HCT116 (cell line): ENCODE measurements at regions not wholly inside any gene's neighbourhood (a gene's known extent, or its start where the extent isn't known, plus 50 kb on each side); places are given as distances from the start of the nearest gene placed in this dataset.

Experiments
- ATAC-seq: fragments of 200-7000 bp; cut with Tn5 transposase; 2 replicates; pipeline ENCODE4 v1.9.1; 2020; ENCODE audit warnings: mild to moderate bottlenecking, moderate library complexity
- BruUV-seq: library from RNA; stranded (reverse); fragments of 400-500 nt; replicated peaks from 2 replicates; lab custom pipeline; 2021; lab: Mats Ljungman, UMichigan
- CTCF ChIA-PET: fragments of 300-600 bp; sonication (Branson Sonifier 250); formaldehyde crosslinking; loops from one replicate; lab custom pipeline; 2021; ENCODE audit warnings: antibody characterized with exemption; lab: Charles Lee
- POLR2A ChIA-PET: fragments of 300-600, 350-600 bp; sonication (Branson Sonifier 250); formaldehyde crosslinking; loops from one replicate; lab custom pipeline; 2021; ENCODE audit warnings: antibody characterized with exemption; lab: Charles Lee
- RAD21 ChIA-PET, 2 experiments: fragments of 300-600 bp; sonication (Branson Sonifier 250); formaldehyde crosslinking; loops; one replicate each; lab custom pipeline; 2023; ENCODE audit warnings: low total read pairs in 2 of 2; ENCODE audit not compliant: uncharacterized antibody in 2 of 2, unreplicated experiment in 2 of 2, low non-redundant PET in 1 of 2; lab: Charles Lee
- DNase-seq: peaks from one replicate; pipeline ENCODE4 v3.0.0-alpha.2; 2010; ENCODE audit warnings: low read depth, low spot score
- H2AFZ ChIP-seq: fragments of 200-600 bp; shearing (Covaris generic), sonication (generic); 2 replicates; pipeline ENCODE4 v1.6.1; 2017; ENCODE audit warnings: low read depth, mixed run types, mixed read lengths, antibody characterized with exemption, low read length; ENCODE audit not compliant: poor library complexity, severe bottlenecking
- H3K27ac ChIP-seq: 2 replicates; pipeline ENCODE4 v1.5.1; 2012; ENCODE audit warnings: low read depth, low read length
- H3K27me3 ChIP-seq: fragments of 200-600 bp; sonication (generic); 2 replicates; pipeline ENCODE4 v1.6.1; 2016; ENCODE audit warnings: mixed run types, low read length, mixed read lengths; ENCODE audit not compliant: insufficient read depth
- H3K36me3 ChIP-seq, 2 experiments: fragments of 200-500 bp in 1 of 2; fragments of 200-600 bp in 1 of 2; sonication (Bioruptor generic) in 1 of 2; sonication (generic) in 1 of 2; 2 replicates each; pipeline versions ENCODE4 v1.5.1 to v1.6.1; 2014 to 2016; ENCODE audit warnings: low read length in 2 of 2, inconsistent platforms in 1 of 2, mixed read lengths in 1 of 2, mixed run types in 1 of 2; ENCODE audit not compliant: insufficient read depth in 2 of 2, control insufficient read depth in 1 of 2
- H3K4me1 ChIP-seq, 2 experiments: fragments of 200-600 bp in 1 of 2; sonication (generic) in 1 of 2; 2 replicates each; pipeline versions ENCODE4 v1.5.1 to v1.6.1; 2012 to 2017; ENCODE audit warnings: low read length in 2 of 2, inconsistent platforms in 1 of 2, mild to moderate bottlenecking in 1 of 2, mixed read lengths in 1 of 2, mixed run types in 1 of 2, moderate library complexity in 1 of 2; ENCODE audit not compliant: insufficient read depth in 2 of 2, control insufficient read depth in 1 of 2
- H3K4me2 ChIP-seq: fragments of 200-600 bp; sonication (generic); 2 replicates; pipeline ENCODE4 v1.6.1; 2017; ENCODE audit warnings: mixed run types, low read length, mixed read lengths
- H3K4me3 ChIP-seq, 2 experiments: fragments of 200-600 bp in 1 of 2; sonication (generic) in 1 of 2; replicated peaks in 1 of 2; 2 replicates each; pipeline ENCODE4 v1.5.1; 2011 to 2016; ENCODE audit warnings: low read length in 2 of 2, control low read depth in 1 of 2, low read depth in 1 of 2, mild to moderate bottlenecking in 1 of 2, mixed read lengths in 1 of 2, mixed run types in 1 of 2
- H3K79me2 ChIP-seq: fragments of 200-600 bp; sonication (generic); 2 replicates; pipeline ENCODE4 v1.6.1; 2017; ENCODE audit warnings: mild to moderate bottlenecking, mixed run types, low read length, moderate library complexity, mixed read lengths; ENCODE audit not compliant: insufficient read depth
- H3K9ac ChIP-seq: fragments of 200-600 bp; sonication (generic); 2 replicates; pipeline ENCODE4 v1.6.1; 2016; ENCODE audit warnings: low read length, mixed read lengths
- H3K9me2 ChIP-seq: fragments of 200-600 bp; sonication (generic), shearing (Covaris generic); 2 replicates; pipeline ENCODE4 v1.6.1; 2017; ENCODE audit warnings: mixed run types, mild to moderate bottlenecking, moderate library complexity; ENCODE audit not compliant: insufficient read depth
- H3K9me3 ChIP-seq, 2 experiments: fragments of 200-500 bp in 1 of 2; fragments of 200-600 bp in 1 of 2; sonication (Bioruptor generic) in 1 of 2; sonication (generic) in 1 of 2; 2 replicates each; pipeline ENCODE4 v1.6.1; 2014 to 2017; ENCODE audit warnings: low read length in 2 of 2, mixed read lengths in 2 of 2, inconsistent platforms in 1 of 2, low read depth in 1 of 2, mild to moderate bottlenecking in 1 of 2, mixed run types in 1 of 2, moderate library complexity in 1 of 2; ENCODE audit not compliant: control insufficient read depth in 1 of 2, insufficient read depth in 1 of 2
- H4K20me1 ChIP-seq: fragments of 200-600 bp; sonication (generic), shearing (Covaris generic); 2 replicates; pipeline ENCODE4 v1.6.1; 2017; ENCODE audit warnings: mixed run types, mild to moderate bottlenecking, moderate library complexity; ENCODE audit not compliant: insufficient read depth
- ELF1 ChIP-seq: IDR thresholded peaks from 2 replicates; pipeline ENCODE4 v1.6.1; 2012; ENCODE audit warnings: low read depth, borderline replicate concordance
- EZH2phosphoT487 ChIP-seq: fragments of 200-600 bp; IDR thresholded peaks from 2 replicates; pipeline ENCODE4 v1.6.1; 2018; ENCODE audit warnings: antibody characterized with exemption, borderline replicate concordance
- FOSL1 ChIP-seq: IDR thresholded peaks from 2 replicates; pipeline ENCODE4 v1.6.1; 2012; ENCODE audit warnings: low read depth
- MAX ChIP-seq: IDR thresholded peaks from 2 replicates; pipeline ENCODE4 v1.6.1; 2012
- REST ChIP-seq: IDR thresholded peaks from 2 replicates; pipeline ENCODE4 v1.6.1; 2012; ENCODE audit warnings: low read depth
- SP1 ChIP-seq: IDR thresholded peaks from 2 replicates; pipeline ENCODE4 v1.6.1; 2012; ENCODE audit warnings: low read depth
- YY1 ChIP-seq: IDR thresholded peaks from 2 replicates; pipeline ENCODE4 v1.6.1; 2011; ENCODE audit warnings: low read length, low read depth, moderate library complexity, mild to moderate bottlenecking; ENCODE audit not compliant: insufficient replicate concordance; ENCODE audit errors: extremely low read depth
- ZBTB33 ChIP-seq: IDR thresholded peaks from 2 replicates; pipeline ENCODE4 v1.6.1; 2011; ENCODE audit warnings: mild to moderate bottlenecking, low read length, moderate library complexity; ENCODE audit not compliant: insufficient replicate concordance; ENCODE audit errors: extremely low read depth
- intact Hi-C: fragments of 100-400 bp; cut with micrococcal nuclease; formaldehyde crosslinking; loops from 2 replicates; pipeline ENCODE4 v1.10.0; 2022
- TF ChIP-seq, protein P1 (sequence below), 3 experiments: fragments of 200-600 bp in 1 of 3; sonication (generic) in 1 of 3; IDR thresholded peaks in 2 of 3; conservative IDR thresholded peaks in 1 of 3; 2 replicates each; pipeline ENCODE4 v1.5.1; 2012 to 2017; ENCODE audit warnings: low read depth in 2 of 3, low read length in 2 of 3, antibody characterized with exemption in 1 of 3, borderline replicate concordance in 1 of 3, control low read depth in 1 of 3, mild to moderate bottlenecking in 1 of 3, mixed read lengths in 1 of 3, mixed run types in 1 of 3, moderate library complexity in 1 of 3; ENCODE audit not compliant: insufficient read depth in 1 of 3

- Histone ChIP-seq H3K9me3 (no peaks in the 10 kb centered on the region), H3K9me2 (no peaks in the 10 kb centered on the region), H3K4me2 (no peak overlapping the region), H4K20me1 (no peaks in the 10 kb centered on the region), H3K9ac (no peak overlapping the region), H3K27ac (no peak overlapping the region), H3K4me3 (no peak overlapping the region), H3K27me3 (no peaks in the 10 kb centered on the region), H2AFZ (no peak overlapping the region), H3K4me1 (no peaks in the 10 kb centered on the region), H3K36me3 (no peaks in the 10 kb centered on the region), H3K79me2 (no peaks in the 10 kb centered on the region)
- POLR2A ChIA-PET = no interaction called here
- no peak for DNase-seq
- TF ChIP-seq ZBTB33 (no peak), SP1 (no peak), ELF1 (no peak)
- no peak for ATAC-seq
- RAD21 ChIA-PET = no interaction called here
- intact Hi-C loops = no loop called here
- no TSS peak for BruUV-seq
- CTCF ChIA-PET = no interaction called here
Observed at GRCh38 chr4:13694256-13694655, 66.7 kb upstream of the BOD1L1 start.

- Histone ChIP-seq H2AFZ (no peak overlapping the region), H3K4me3 (no peak overlapping the region), H3K9me2 (no peaks in the 10 kb centered on the region), H3K4me2 (no peak overlapping the region), H3K9ac (no peak overlapping the region), H3K79me2 (no peaks in the 10 kb centered on the region), H3K9me3 (no peaks in the 10 kb centered on the region), H3K4me1 (no peaks in the 10 kb centered on the region), H3K27ac (no peak overlapping the region), H3K27me3 (no peaks in the 10 kb centered on the region), H4K20me1 (no peaks in the 10 kb centered on the region), H3K36me3 (no peaks in the 10 kb centered on the region)
- ChIA-PET POLR2A (no interaction called here), RAD21 (no interaction called here), CTCF (no interaction called here)
- no TSS peak for BruUV-seq
- intact Hi-C loops = no loop called here
- ATAC-seq (no peak), DNase-seq (no peak)
- TF ChIP-seq, protein P1, sequence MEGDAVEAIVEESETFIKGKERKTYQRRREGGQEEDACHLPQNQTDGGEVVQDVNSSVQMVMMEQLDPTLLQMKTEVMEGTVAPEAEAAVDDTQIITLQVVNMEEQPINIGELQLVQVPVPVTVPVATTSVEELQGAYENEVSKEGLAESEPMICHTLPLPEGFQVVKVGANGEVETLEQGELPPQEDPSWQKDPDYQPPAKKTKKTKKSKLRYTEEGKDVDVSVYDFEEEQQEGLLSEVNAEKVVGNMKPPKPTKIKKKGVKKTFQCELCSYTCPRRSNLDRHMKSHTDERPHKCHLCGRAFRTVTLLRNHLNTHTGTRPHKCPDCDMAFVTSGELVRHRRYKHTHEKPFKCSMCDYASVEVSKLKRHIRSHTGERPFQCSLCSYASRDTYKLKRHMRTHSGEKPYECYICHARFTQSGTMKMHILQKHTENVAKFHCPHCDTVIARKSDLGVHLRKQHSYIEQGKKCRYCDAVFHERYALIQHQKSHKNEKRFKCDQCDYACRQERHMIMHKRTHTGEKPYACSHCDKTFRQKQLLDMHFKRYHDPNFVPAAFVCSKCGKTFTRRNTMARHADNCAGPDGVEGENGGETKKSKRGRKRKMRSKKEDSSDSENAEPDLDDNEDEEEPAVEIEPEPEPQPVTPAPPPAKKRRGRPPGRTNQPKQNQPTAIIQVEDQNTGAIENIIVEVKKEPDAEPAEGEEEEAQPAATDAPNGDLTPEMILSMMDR (IDR thresholded peaks at IDR 0.05 in 2 of 3, conservative IDR thresholded peaks at IDR 0.05 in 1 of 3; ENCODE audit: borderline replicate concordance in 1 of 3, insufficient read depth in 1 of 3, low read depth in 2 of 3, low read length in 2 of 3) = no peak
- TF ChIP-seq YY1 (no peak), FOSL1 (no peak), SP1 (no peak), MAX (no peak), EZH2phosphoT487 (no peak), ZBTB33 (no peak), REST (no peak)
Observed at GRCh38 chr4:13698296-13698695, 70.8 kb upstream of the BOD1L1 start.
